ENCODE measurements at regions not wholly inside any gene's neighbourhood (a gene's known extent, or its start where the extent isn't known, plus 50 kb on each side); places are given as distances from the start of the nearest gene placed in this dataset.

GRCh38 chr9:31958572-31958971 lies 425.9 kb upstream of the ACO1 start:
- TF ChIP-seq CTCF (IDR thresholded peaks at IDR 0.05; ENCODE audit: partially characterized antibody, unreplicated experiment) = no peak
- Mint-ChIP-seq H3K9me3 (ENCODE audit: unreplicated experiment) (peaks cover 2% of the 10 kb centered on the region), H3K27ac (ENCODE audit: unreplicated experiment) (no peak overlapping the region), H3K4me1 (ENCODE audit: low read depth, unreplicated experiment) (no peaks in the 10 kb centered on the region), H3K4me3 (ENCODE audit: unreplicated experiment) (no peak overlapping the region), H3K27me3 (ENCODE audit: unreplicated experiment) (peaks cover 4% of the 10 kb centered on the region), H3K36me3 (ENCODE audit: unreplicated experiment) (peaks cover 21% of the 10 kb centered on the region)
- no peak for DNase-seq

- Mint-ChIP-seq H3K27ac (ENCODE audit: unreplicated experiment) (no peak overlapping the region), H3K36me3 (ENCODE audit: unreplicated experiment) (no peaks in the 10 kb centered on the region)
Observed at GRCh38 chr9:31969552-31969951, 414.9 kb upstream of the ACO1 start.

GRCh38 chr9:31983895-31984294 lies 400.5 kb upstream of the ACO1 start:
- Mint-ChIP-seq H3K36me3 (ENCODE audit: unreplicated experiment) (no peaks in the 10 kb centered on the region), H3K27me3 (ENCODE audit: unreplicated experiment) (peaks cover 2% of the 10 kb centered on the region), H3K4me1 (ENCODE audit: low read depth, unreplicated experiment) (no peaks in the 10 kb centered on the region), H3K27ac (ENCODE audit: unreplicated experiment) (no peak overlapping the region), H3K9me3 (ENCODE audit: unreplicated experiment) (peaks cover 3% of the 10 kb centered on the region), H3K4me3 (ENCODE audit: unreplicated experiment) (no peak overlapping the region)
- DNase-seq = no peak
- no peak for TF ChIP-seq CTCF (IDR thresholded peaks at IDR 0.05; ENCODE audit: partially characterized antibody, unreplicated experiment)

More at GRCh38 chr9:31969552-31969951, 414.9 kb upstream of the ACO1 start:
- no peaks in the 10 kb centered on the region for H3K9me3 Mint-ChIP-seq (ENCODE audit: unreplicated experiment)
- H3K4me1 Mint-ChIP-seq (ENCODE audit: low read depth, unreplicated experiment) = no peaks in the 10 kb centered on the region
- DNase-seq = no peak
- no peaks in the 10 kb centered on the region for H3K27me3 Mint-ChIP-seq (ENCODE audit: unreplicated experiment)
- no peak for TF ChIP-seq CTCF (IDR thresholded peaks at IDR 0.05; ENCODE audit: partially characterized antibody, unreplicated experiment)
- no peak overlapping the region for H3K4me3 Mint-ChIP-seq (ENCODE audit: unreplicated experiment)

- peaks cover 2% of the 10 kb centered on the region for H3K9me3 Mint-ChIP-seq (ENCODE audit: unreplicated experiment)
- H3K27ac Mint-ChIP-seq (ENCODE audit: unreplicated experiment) = no peak overlapping the region
- no peak for TF ChIP-seq CTCF (IDR thresholded peaks at IDR 0.05; ENCODE audit: partially characterized antibody, unreplicated experiment)
- no peak for DNase-seq
- no peak overlapping the region for H3K4me3 Mint-ChIP-seq (ENCODE audit: unreplicated experiment)
- H3K36me3 Mint-ChIP-seq (ENCODE audit: unreplicated experiment) = no peaks in the 10 kb centered on the region
- no peaks in the 10 kb centered on the region for H3K4me1 Mint-ChIP-seq (ENCODE audit: low read depth, unreplicated experiment)
- H3K27me3 Mint-ChIP-seq (ENCODE audit: unreplicated experiment) = no peaks in the 10 kb centered on the region
Observed at GRCh38 chr9:31996331-31996730, 388.1 kb upstream of the ACO1 start.

- no peak for TF ChIP-seq CTCF (IDR thresholded peaks at IDR 0.05; ENCODE audit: partially characterized antibody, unreplicated experiment)
- no peaks in the 10 kb centered on the region for H3K36me3 Mint-ChIP-seq (ENCODE audit: unreplicated experiment)
- no peaks in the 10 kb centered on the region for H3K27me3 Mint-ChIP-seq (ENCODE audit: unreplicated experiment)
- no peaks in the 10 kb centered on the region for H3K9me3 Mint-ChIP-seq (ENCODE audit: unreplicated experiment)
- no peak for DNase-seq
- no peak overlapping the region for H3K27ac Mint-ChIP-seq (ENCODE audit: unreplicated experiment)
- no peak overlapping the region for H3K4me3 Mint-ChIP-seq (ENCODE audit: unreplicated experiment)
- H3K4me1 Mint-ChIP-seq (ENCODE audit: low read depth, unreplicated experiment) = peaks cover 4% of the 10 kb centered on the region
Observed at GRCh38 chr9:32004431-32005076, 379.9 kb upstream of the ACO1 start.
